Stimulated activated CD4-positive, alpha-beta T cell treated with anti-CD3 and anti-CD28 coated beads, Interleukin-15, amount 100 ng/mL, for 24 hours (primary cell): ENCODE measurements at regions not wholly inside any gene's neighbourhood (a gene's known extent, or its start where the extent isn't known, plus 50 kb on each side); places are given as distances from the start of the nearest gene placed in this dataset.
"Not testable (repeated sequence)": the region's sequence is repeated elsewhere in the genome, so short reads cannot be mapped to it uniquely, and the experiment has no call there.

Source experiments
- DNase-seq: peaks from one replicate; pipeline ENCODE4 v3.0.0-alpha.2; 2020

- no peak for DNase-seq
These were observed 107.6 kb upstream of the EGLN3 start for GRCh38 chr14:34058510-34058909.

- no peak for DNase-seq
These were observed 105.2 kb upstream of the EGLN3 start for GRCh38 chr14:34056046-34056445.

DNA sequence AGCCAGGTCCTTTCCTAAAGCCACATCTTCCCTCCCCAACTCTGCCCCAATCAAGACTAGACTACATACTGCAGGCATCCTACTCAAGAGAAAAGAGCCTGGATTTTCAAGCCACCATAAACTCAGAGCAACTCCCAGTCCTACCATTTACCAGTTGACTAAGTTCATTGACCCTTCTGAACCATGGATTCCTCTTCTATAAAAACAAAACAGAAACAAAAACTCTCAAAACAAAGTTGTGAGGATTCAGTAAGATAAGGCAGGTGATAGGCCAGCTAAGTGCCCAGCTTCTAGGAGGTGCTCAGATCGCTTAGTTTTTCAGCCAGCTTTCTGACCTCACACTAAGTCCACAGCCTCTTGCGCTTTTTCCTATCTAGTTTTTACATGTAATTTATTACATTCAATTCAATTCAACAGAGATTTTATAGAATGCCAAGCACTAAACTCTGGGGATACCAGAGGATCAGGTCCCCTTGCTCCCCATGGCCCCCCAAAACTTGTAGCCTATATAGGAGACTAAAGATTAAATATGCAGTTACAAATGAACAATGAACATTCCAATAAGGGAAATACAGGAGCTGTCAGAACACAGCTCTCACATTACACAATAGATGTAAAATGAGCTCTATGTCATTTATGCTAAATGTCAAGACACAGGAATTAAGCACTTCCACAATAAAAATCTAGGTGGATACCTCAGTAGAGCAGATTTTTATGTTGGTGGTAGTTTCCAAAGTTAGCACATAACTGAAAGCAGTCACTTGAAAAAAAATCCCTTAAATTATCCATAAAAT is 104.5 kb upstream of the EGLN3 start:
- no peak for DNase-seq

DNA sequence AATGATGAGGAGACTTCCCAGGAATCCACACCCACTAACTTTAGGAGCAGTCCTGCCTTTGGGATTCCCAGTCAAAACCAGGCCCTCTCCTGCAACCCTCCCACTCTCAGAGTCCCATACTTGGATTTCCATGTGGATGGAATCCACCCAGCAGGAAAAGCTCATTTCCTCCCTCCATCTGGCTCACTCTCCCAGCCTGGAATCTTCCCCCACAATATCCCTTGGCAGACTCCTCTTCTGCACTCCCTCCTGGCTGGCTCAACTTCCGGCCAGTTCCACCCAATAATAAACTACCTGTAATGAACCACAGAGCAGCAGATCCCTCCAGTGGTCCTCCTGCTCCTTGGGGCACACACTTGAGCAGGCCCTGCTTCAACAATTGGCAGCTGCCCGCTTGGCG is 102.8 kb upstream of the EGLN3 start:
- DNase-seq = no peak

DNA sequence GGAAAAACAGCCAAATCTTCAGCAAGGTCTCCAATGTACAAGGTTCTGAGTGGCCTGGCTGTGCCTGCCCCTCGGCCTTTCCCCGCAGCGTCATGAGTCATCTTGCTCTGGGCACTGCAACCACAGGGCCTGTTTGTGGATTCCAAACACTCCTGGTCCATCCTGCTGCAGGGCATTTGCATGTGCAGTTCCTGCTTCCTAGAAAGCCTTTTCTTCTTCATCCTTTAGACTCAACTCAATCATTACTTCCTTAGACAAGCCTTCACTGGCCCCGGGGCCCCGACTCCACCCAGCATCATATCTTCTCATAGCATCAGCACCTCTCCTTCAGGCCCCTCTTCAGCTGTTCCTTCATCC is 101.8 kb upstream of the EGLN3 start:
- no peak for DNase-seq

DNA sequence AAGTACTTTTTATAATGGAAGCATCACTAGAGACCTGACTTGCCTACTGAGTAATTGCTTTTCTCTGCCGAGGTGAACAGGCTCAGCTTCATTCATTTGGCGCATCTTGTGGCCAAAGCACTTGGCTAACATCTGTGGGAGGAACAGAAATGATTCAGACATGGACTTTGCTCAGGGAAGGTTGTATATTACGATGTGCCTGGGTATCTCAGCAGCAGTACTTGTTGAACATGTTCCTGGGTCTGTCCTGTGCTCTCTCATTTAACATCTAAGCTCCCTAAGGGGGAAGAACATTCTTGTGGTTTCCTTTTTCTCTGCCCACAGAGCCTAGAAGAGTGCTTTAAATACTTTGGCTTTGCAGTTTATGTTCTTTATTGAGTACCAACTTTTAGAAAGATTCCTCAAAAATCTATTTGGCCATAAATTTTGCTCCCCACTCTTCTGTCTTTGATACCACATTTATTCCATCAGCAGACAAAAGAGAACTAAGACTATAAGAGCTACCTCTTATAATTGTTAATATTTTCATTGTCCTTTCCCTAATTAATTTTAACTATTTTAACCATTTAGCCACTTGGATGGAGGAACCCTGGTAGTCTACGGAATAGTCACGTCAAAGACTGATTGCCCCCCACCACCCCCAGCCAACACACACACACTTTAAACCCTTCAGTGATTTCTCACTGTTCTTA is 101.2 kb upstream of the EGLN3 start:
- DNase-seq = no peak

GRCh38 chr14:34050606-34051005 is 99.7 kb upstream of the EGLN3 start:
- no peak for DNase-seq

GRCh38 chr14:34049790-34050189 is 98.9 kb upstream of the EGLN3 start:
- DNase-seq = no peak

GRCh38 chr14:34049187-34049586 is 98.3 kb upstream of the EGLN3 start:
- DNase-seq = not testable (repeated sequence)

GRCh38 chr14:34046799-34047520 is 96.1 kb upstream of the EGLN3 start:
- DNase-seq = no peak

GRCh38 chr14:34044666-34045306 is 93.9 kb upstream of the EGLN3 start:
- no peak for DNase-seq

DNA sequence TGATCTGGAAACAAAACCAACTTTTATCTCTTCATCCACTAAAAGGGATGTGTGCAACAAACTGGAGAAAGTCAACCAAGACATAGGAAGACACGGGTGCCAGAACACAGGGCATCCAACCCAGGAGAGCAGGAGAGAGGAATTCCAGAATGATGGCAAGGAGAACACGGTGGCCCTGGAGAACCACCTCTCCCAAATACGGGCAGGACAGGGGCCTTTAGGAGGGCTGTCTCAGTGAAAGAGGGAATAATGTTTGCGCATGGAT is 93.4 kb upstream of the EGLN3 start:
- DNase-seq = no peak

DNA sequence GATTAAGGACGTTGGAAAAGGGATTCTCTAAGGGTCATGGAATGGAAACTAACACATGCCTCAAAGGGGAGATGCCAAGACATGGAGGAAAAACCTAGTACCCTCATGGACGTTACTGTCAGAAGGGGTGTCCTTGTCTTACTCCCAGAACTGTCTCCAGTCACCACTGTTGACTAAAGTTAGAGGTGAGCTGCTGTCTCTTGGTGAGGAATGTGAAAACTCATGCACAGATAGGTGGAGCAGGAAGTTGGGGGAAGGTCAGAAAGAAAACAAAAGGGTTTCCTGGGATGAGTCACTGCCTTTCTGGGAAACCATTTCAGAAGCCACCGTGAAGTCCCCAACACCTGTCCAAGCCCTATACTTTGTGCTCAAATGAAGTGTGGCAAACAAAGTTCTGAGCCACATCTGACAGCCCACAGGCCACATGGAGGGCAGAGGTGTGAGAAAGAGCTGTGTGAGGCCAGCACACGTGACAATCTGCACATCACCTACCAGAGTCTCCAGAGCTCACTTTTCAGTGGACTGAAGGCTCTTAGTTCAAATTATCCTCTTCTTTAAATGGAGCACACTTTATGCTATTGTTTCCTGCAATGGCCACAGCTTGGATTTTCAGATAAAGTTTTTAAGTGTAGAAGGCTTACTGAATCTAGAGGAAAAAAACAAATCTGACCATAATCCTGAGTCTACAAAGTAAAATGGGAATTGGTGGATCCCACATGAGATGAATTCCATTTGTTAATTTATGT is 92.9 kb upstream of the EGLN3 start:
- peak; percentile 80 for DNase-seq

DNA sequence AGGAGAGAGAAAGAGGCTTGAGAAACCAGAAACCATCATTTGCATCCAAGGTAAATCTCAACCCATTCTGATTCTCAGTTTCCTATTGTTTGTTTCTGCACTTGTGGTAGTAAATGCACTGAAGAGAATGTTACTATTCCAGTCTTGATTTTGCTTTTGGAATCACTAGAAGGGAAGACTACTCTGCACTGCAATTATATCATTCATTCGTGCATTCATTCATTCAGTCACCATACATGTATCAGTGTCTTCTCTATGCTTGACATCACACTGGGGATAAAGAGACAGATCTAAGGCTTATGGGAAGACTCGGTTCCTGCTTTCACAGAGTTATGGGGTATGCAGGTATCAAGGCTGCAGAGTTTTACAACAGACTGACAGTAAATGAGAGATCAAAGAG is 90.3 kb upstream of the EGLN3 start:
- no peak for DNase-seq

GRCh38 chr14:34040766-34041165 is 89.9 kb upstream of the EGLN3 start:
- DNase-seq = no peak

- no peak for DNase-seq
These were observed 88.7 kb upstream of the EGLN3 start for GRCh38 chr14:34039428-34040047.

DNA sequence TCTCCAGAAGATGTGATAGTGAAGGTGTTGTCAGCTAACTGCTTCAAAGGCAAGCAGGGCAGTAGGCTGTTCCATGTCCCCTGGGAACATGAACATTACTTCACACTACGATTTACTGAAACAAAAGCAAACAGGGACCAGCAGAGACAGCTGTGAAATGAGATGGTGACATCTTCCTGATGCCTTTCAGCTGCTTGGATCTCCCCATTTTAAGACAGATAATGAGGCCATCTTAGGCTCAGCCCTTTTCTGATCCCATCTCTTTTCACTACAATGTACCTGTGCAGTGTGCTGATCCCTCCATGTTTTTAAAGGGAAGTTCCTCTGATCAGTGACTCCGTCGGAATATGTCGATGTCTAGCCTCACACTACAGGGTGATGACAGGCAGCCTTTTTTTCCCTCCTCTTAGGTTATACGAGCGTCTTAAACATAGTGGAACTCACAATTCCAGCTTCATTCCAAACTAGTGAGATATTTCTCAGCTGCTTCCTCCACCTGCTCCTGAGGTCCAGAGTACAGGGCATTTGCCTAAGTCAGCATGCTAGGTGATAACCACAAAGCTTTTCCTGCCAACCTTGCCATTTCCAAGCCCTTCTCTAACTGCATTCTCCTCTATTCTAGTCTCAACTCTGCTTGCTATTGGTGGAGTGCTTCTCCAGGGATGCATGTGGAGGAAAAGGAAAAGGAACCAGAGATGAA is 87.6 kb upstream of the EGLN3 start:
- DNase-seq = no peak

DNA sequence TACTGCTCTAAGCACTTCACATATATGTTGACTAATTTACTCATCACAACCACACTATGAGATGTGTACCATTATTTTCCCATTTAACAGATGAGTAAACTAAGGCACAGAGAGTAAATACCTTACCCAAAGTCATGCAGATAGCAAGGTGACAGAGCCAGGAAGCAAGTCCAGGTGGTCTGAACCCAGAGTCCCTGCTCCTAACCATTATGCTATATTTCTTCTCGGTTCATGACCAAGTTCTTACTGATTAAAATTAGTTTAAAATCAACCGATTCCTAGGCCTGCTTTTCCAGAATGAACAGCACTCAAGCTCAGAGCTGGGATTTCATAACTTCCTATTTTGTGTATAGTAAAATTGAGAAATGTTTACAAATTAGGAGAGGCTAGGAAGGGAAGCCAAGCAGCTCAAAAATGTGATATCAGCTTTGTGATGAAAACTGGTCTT is 85.5 kb upstream of the EGLN3 start:
- DNase-seq = no peak

GRCh38 chr14:34035934-34036250 is 85.0 kb upstream of the EGLN3 start:
- DNase-seq = no peak

DNA sequence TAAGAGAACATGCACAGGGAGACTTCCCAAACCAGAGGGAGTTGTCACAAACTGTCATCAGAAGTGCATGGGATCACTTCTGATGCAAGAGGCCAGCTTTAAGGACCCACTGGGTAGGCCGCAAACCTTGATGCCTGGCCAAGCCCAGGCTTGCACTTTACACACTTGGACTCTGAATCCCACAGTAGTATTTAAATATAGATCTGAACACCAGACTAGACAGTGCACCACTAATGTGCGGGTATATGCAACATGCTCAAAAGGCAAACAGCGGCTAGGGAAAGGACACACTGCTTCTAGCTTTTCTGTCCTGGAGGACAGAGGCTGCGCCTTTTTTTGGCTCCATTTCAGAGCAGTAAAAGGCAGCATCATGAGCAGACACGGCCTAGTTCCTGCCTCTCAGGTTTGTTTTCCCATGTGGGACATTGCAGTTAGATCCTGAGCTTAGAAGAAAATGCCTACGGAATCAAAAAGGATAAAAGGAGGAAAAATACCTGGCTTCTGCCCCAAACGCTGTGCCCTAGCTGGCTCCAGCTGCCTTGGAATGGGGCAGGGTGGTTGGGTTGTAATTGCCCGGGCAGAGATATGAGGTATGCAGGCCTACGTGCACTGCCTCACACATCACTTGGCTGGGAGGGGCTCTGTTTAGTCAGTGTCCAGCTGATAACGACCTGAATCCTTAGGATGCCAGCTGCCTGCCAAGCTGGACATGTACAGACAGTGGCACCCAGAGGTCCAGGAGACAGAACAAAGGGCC is 84.5 kb upstream of the EGLN3 start:
- no peak for DNase-seq
